GM12892 (cell line): ENCODE measurements at regions not wholly inside any gene's neighbourhood (a gene's known extent, or its start where the extent isn't known, plus 50 kb on each side); places are given as distances from the start of the nearest gene placed in this dataset.

Source experiments
- POLR2A ChIP-seq: IDR thresholded peaks from 2 replicates; pipeline ENCODE4 v1.6.1; 2011; ENCODE audit warnings: low read depth, low read length, control low read depth
- TAF1 ChIP-seq: IDR thresholded peaks from 2 replicates; pipeline ENCODE4 v1.6.1; 2011; ENCODE audit warnings: low read depth, mild to moderate bottlenecking, control low read depth, low read length, borderline replicate concordance

- TF ChIP-seq TAF1 (no peak), POLR2A (no peak)
Measured at GRCh38 chr20:40257763-40258162, 431.3 kb downstream of the MAFB start.
